Naive thymus-derived CD8-positive, alpha-beta T cell (primary cell): ENCODE measurements at regions not wholly inside any gene's neighbourhood (a gene's known extent, or its start where the extent isn't known, plus 50 kb on each side); places are given as distances from the start of the nearest gene placed in this dataset.
"Not testable (repeated sequence)": the region's sequence is repeated elsewhere in the genome, so short reads cannot be mapped to it uniquely, and the experiment has no call there.

Source experiments
- ATAC-seq, 2 donors: fragments of 150-1000 bp; cut with Tn5 transposase in 1 of 2; sonication (Bioruptor Pico), chemical (Tn5 transposase) in 1 of 2; 1 replicate in 1 of 2; 2 replicates in 1 of 2; pipeline ENCODE4 v1.10.0; 2021; ENCODE audit warnings: mild to moderate bottlenecking in 2 of 2, moderate library complexity in 2 of 2
- POLR2A ChIA-PET: fragments of 350-600 bp; sonication (Branson Sonifier 250); formaldehyde crosslinking; loops from one replicate; lab custom pipeline; 2021; ENCODE audit warnings: antibody characterized with exemption; lab: Charles Lee
- DNase-seq, 10 donors: peaks; one replicate each; pipeline versions ENCODE4 v3.0.0 to v3.0.0-alpha.2; 2020 to 2022
- H3K27ac Mint-ChIP-seq, 10 donors: one replicate each; pipeline ENCODE4 v1.8.0; 2020 to 2022; ENCODE audit warnings: mild to moderate bottlenecking in 10 of 10, mixed read lengths in 10 of 10, moderate library complexity in 4 of 10, inconsistent platforms in 1 of 10
- H3K27me3 Mint-ChIP-seq, 5 donors: one replicate each; pipeline ENCODE4 v1.8.0; 2021 to 2022; ENCODE audit warnings: mixed read lengths in 5 of 5
- H3K36me3 Mint-ChIP-seq, 3 donors: one replicate each; pipeline ENCODE4 v1.8.0; 2020 to 2022; ENCODE audit warnings: mixed read lengths in 3 of 3, mild to moderate bottlenecking in 2 of 3, inconsistent platforms in 1 of 3
- H3K4me1 Mint-ChIP-seq, 4 donors: one replicate each; pipeline ENCODE4 v1.8.0; 2021 to 2022; ENCODE audit warnings: mixed read lengths in 4 of 4
- H3K4me3 Mint-ChIP-seq, 10 donors: one replicate each; pipeline ENCODE4 v1.8.0; 2020 to 2022; ENCODE audit warnings: mild to moderate bottlenecking in 10 of 10, mixed read lengths in 10 of 10, moderate library complexity in 6 of 10, inconsistent platforms in 1 of 10
- H3K9me3 Mint-ChIP-seq, 9 donors: one replicate each; pipeline ENCODE4 v1.8.0; 2020 to 2022; ENCODE audit warnings: mixed read lengths in 9 of 9, mild to moderate bottlenecking in 3 of 9, inconsistent platforms in 1 of 9, moderate library complexity in 1 of 9

- H3K4me3 Mint-ChIP-seq, H3K4me1 Mint-ChIP-seq, POLR2A ChIA-PET, H3K27me3 Mint-ChIP-seq, H3K9me3 Mint-ChIP-seq: not testable (repeated sequence)
- peaks cover 0 to 46% (median 12%) of the 10 kb centered on the region in 3 donors for H3K36me3 Mint-ChIP-seq
- H3K27ac Mint-ChIP-seq = peak overlapping the region in 4 of 10 donors; percentile 26 to 78 (median 51)
- DNase-seq (peak; percentile 49 to 78 (median 66)), ATAC-seq (peak; percentile 86 to 92)
Measured at GRCh38 chr22:25462474-25463346, 101.8 kb upstream of the GRK3 start.

DNA sequence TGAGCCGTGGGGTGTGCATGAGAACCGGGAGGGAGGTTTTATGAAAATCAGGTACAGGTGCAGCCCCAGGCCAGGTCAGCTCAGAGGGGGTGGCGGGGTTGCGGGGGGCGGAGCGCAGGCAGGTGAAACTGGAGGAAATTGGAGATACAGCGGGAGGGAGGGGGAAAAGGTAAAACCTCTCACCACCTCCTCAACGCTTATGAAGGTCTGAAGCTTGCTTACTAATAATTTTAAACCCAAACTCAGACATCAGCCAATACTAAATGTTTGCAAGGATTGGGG is 101.2 kb upstream of the GRK3 start:
- H3K4me3 Mint-ChIP-seq, H3K27me3 Mint-ChIP-seq, POLR2A ChIA-PET, H3K4me1 Mint-ChIP-seq, H3K9me3 Mint-ChIP-seq, ATAC-seq, DNase-seq: not testable (repeated sequence)
- Mint-ChIP-seq H3K36me3 (peaks cover 0 to 45% (median 12%) of the 10 kb centered on the region in 3 donors), H3K27ac (peak overlapping the region in 1 of 10 donors; percentile 78)

DNA sequence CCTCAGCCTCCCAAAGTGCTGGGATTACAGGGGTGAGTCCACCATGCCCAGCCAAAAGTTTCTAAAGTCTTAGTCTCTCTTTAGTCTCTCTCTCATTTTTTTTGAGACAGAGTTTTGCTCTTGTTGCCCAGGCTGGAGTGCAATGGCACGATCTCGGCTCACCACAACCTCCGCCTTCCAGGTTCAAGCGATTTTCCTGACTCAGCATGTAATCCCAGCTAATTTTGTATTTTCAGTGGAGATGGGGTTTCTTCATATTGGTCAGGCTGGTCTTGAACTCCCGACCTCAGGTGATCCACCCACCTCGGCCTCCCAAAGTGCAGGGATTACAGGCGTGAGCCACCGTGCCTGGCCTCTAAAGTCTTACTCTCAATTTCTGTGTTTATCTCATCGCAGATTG is 100.1 kb upstream of the GRK3 start:
- ATAC-seq, H3K27me3 Mint-ChIP-seq, H3K9me3 Mint-ChIP-seq, DNase-seq, POLR2A ChIA-PET, H3K4me3 Mint-ChIP-seq, H3K27ac Mint-ChIP-seq, H3K4me1 Mint-ChIP-seq: not testable (repeated sequence)
- peaks cover 0 to 36% (median 12%) of the 10 kb centered on the region in 3 donors for H3K36me3 Mint-ChIP-seq

- DNase-seq (no peak), ATAC-seq (no peak)
- H3K4me1 Mint-ChIP-seq = peaks cover 0 to 6% (median 2%) of the 10 kb centered on the region in 4 donors
- H3K27ac Mint-ChIP-seq = peak overlapping the region in 2 of 10 donors; percentile 39 to 77
- H3K4me3 Mint-ChIP-seq = no peak overlapping the region
- H3K36me3 Mint-ChIP-seq = peaks cover 0 to 20% (median 6%) of the 10 kb centered on the region in 3 donors
- no peaks in the 10 kb centered on the region for H3K9me3 Mint-ChIP-seq
- no peaks in the 10 kb centered on the region for H3K27me3 Mint-ChIP-seq
- POLR2A ChIA-PET = no interaction called here
Measured at GRCh38 chr22:25465949-25466348, 98.5 kb upstream of the GRK3 start.

DNA sequence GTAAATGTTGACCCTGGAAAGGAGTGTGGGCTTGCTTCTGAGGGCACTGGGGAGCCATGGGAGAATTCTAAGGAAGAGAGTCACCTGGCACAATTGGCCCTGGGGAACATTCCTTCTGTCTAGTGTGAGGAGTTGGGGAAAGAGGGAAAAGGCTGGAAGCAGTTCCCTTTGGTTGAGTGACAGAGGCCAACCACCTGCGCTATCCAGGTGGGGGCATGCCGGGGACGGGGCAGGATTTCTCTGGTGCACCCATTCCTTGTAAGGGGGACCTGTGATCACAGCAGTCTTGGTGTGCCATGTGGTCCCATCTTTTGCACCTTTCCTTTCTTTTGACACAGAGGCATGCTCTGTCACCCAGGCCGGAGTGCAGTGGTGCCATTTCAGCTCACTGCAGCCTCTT is 92.1 kb upstream of the GRK3 start:
- Mint-ChIP-seq H3K27me3 (peaks cover 0 to 8% (median 0%) of the 10 kb centered on the region in 5 donors), H3K36me3 (peaks cover 0 to 8% (median 6%) of the 10 kb centered on the region in 3 donors), H3K4me1 (peaks cover 4 to 8% (median 6%) of the 10 kb centered on the region in 4 donors), H3K4me3 (no peak overlapping the region), H3K9me3 (no peaks in the 10 kb centered on the region), H3K27ac (no peak overlapping the region)
- ATAC-seq = no peak
- POLR2A ChIA-PET = no interaction called here
- DNase-seq = no peak

DNA sequence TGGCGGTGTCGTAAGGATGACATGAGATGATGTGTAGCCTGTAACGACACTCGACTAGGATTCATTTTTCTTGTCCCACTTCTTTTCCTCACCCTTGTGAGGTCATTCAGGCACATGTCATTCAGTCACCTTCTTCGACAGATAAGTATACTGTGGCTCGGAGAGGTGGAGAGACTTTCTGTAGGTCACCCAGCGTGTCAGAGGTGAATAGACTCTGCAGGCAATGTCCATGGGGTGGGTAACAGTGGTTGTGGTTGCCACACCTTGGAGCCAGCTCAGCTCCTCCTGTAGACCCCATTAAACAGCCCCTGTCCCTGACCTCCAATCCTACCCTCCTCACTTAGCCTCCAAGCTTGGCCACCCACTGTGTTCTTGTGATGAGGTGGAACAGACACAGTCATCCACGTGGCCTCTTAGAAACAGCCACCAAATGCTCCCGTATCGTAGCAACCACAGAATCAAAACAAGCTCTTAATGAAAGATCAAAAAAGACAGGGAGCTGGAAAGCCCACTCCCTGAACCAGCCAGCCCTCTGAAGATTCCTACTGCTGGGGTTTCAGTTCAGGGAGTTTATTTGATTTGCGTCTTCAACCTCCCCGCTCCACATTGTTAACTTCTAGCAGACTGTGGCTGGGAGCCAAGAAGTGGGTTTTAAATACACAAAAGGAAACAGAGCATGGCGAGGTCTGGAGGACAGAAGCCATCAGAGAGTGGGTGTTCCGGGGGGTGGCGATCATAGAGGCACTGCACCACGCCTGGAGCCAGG is 89.0 kb upstream of the GRK3 start:
- POLR2A ChIA-PET = no interaction called here

GRCh38 chr22:25477358-25477757 is 87.1 kb upstream of the GRK3 start:
- POLR2A ChIA-PET = no interaction called here
- Mint-ChIP-seq H3K36me3 (peaks cover 5 to 38% (median 23%) of the 10 kb centered on the region in 3 donors), H3K4me1 (peaks cover 4 to 8% (median 6%) of the 10 kb centered on the region in 4 donors)

More for the DNA sequence above, 89.0 kb upstream of the GRK3 start:
- peak overlapping the region in 4 of 10 donors; percentile 4 to 15 (median 8) for H3K27ac Mint-ChIP-seq
- peak in 1 of 2 donors; percentile 32 for ATAC-seq
- H3K27me3 Mint-ChIP-seq = peaks cover 0 to 8% (median 0%) of the 10 kb centered on the region in 5 donors
- no peak for DNase-seq
- peaks cover 4 to 8% (median 6%) of the 10 kb centered on the region in 4 donors for H3K4me1 Mint-ChIP-seq
- H3K36me3 Mint-ChIP-seq = peaks cover 0 to 20% (median 10%) of the 10 kb centered on the region in 3 donors
- peaks cover 0 to 2% (median 0%) of the 10 kb centered on the region in 9 donors for H3K9me3 Mint-ChIP-seq
- no peak overlapping the region for H3K4me3 Mint-ChIP-seq

DNA sequence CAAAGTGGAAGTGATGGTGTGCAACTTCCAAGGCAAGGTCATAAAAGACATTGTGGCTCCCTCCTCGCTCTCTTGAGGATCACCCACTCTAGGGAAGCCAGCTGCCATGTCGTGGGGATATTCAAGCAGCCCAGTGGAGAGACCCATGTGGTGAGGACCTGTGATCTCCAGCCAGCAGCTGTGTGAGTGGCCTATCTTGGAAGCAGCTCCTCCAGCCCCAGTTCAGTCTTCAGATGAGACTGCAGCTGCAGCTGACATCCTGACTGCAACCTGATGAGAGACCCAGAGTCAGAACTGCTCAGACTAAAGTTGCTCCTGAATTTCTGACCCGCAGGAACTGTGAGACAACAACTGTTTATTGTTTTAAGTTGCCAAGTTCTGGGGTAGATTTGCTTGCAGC is 86.4 kb upstream of the GRK3 start:
- H3K9me3 Mint-ChIP-seq = peaks cover 0 to 5% (median 0%) of the 10 kb centered on the region in 9 donors
- H3K4me3 Mint-ChIP-seq = no peak overlapping the region
- DNase-seq (no peak), ATAC-seq (no peak)
- peaks cover 5 to 42% (median 24%) of the 10 kb centered on the region in 3 donors for H3K36me3 Mint-ChIP-seq
- no peak overlapping the region for H3K27ac Mint-ChIP-seq
- peaks cover 4 to 8% (median 6%) of the 10 kb centered on the region in 4 donors for H3K4me1 Mint-ChIP-seq
- H3K27me3 Mint-ChIP-seq = peaks cover 0 to 8% (median 0%) of the 10 kb centered on the region in 5 donors
- POLR2A ChIA-PET = no interaction called here

More at GRCh38 chr22:25477358-25477757, 87.1 kb upstream of the GRK3 start:
- peak overlapping the region in 1 of 10 donors; percentile 30 for H3K27ac Mint-ChIP-seq
- peaks cover 0 to 8% (median 0%) of the 10 kb centered on the region in 5 donors for H3K27me3 Mint-ChIP-seq
- no peak for ATAC-seq
- peaks cover 0 to 5% (median 0%) of the 10 kb centered on the region in 9 donors for H3K9me3 Mint-ChIP-seq
- peak overlapping the region in 1 of 10 donors; percentile 29 for H3K4me3 Mint-ChIP-seq
- no peak for DNase-seq

DNA sequence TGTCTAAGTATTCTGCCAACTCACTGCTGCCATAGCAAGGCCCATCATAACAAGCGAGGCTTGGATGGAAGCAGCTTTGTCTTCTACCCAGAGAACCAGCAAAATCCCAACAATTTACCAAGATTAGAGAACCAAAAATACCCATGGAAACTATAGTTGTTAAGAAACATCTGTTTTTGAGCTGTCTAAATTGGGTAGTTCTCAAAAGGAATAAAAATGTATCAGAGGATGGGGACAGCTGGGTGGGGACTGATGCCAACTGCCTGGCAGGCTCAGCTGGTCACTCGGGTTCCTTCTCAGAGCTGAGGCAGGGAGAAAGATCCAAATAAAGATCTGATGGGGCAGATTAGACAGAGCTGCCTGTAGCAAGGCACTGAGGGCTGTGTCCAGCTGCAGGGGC is 85.9 kb upstream of the GRK3 start:
- no peak for DNase-seq
- no peak for ATAC-seq
- H3K9me3 Mint-ChIP-seq = peaks cover 0 to 5% (median 0%) of the 10 kb centered on the region in 9 donors
- POLR2A ChIA-PET = no interaction called here
- H3K27me3 Mint-ChIP-seq = peaks cover 0 to 8% (median 0%) of the 10 kb centered on the region in 5 donors
- no peak overlapping the region for H3K4me3 Mint-ChIP-seq
- peaks cover 7 to 44% (median 24%) of the 10 kb centered on the region in 3 donors for H3K36me3 Mint-ChIP-seq
- peaks cover 4 to 8% (median 6%) of the 10 kb centered on the region in 4 donors for H3K4me1 Mint-ChIP-seq
- no peak overlapping the region for H3K27ac Mint-ChIP-seq

GRCh38 chr22:25480868-25481267 is 83.6 kb upstream of the GRK3 start:
- POLR2A ChIA-PET, H3K4me1 Mint-ChIP-seq, H3K27ac Mint-ChIP-seq, DNase-seq, H3K27me3 Mint-ChIP-seq, H3K9me3 Mint-ChIP-seq, ATAC-seq, H3K4me3 Mint-ChIP-seq: not testable (repeated sequence)
- peaks cover 21 to 58% (median 21%) of the 10 kb centered on the region in 3 donors for H3K36me3 Mint-ChIP-seq

DNA sequence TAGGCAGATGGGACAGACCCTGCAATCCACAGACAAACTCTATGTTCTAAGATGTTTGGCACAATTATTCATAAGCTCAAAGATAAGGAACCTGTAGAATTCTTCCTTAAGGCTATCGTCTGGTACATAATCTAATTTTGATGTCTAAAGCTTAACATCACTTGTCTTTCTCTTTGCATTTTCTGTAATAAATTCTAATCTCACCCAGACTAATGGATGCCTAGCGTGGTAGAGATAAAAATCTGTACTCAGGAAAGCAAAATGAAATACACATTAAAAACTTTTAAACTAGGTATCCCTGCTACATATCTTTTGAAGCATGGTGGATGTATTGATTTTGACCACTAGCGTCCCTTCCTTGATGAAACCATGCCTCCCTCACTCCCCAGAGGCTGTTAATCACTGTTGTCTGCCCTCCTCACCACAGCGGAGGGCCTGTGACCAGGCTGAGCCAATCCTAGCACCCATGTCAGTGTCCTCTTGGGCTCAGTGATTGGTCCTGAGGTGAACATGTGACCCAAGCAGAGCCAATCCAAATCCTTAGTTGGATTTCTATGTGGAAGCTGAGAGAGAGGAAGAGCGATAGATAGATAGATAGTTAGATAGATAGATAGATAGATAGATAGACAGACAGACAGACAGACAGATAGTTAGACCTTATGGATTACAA is 82.2 kb upstream of the GRK3 start:
- no peak for DNase-seq
- Mint-ChIP-seq H3K4me1 (no peaks in the 10 kb centered on the region), H3K4me3 (no peak overlapping the region), H3K36me3 (peaks cover 19 to 53% (median 21%) of the 10 kb centered on the region in 3 donors), H3K27ac (no peak overlapping the region), H3K27me3 (no peaks in the 10 kb centered on the region), H3K9me3 (peaks cover 0 to 5% (median 0%) of the 10 kb centered on the region in 9 donors)
- POLR2A ChIA-PET = no interaction called here
- ATAC-seq = no peak

- no peak overlapping the region for H3K4me3 Mint-ChIP-seq
- H3K9me3 Mint-ChIP-seq = peaks cover 0 to 5% (median 0%) of the 10 kb centered on the region in 9 donors
- H3K4me1 Mint-ChIP-seq = no peaks in the 10 kb centered on the region
- no peak for ATAC-seq
- POLR2A ChIA-PET = no interaction called here
- peaks cover 19 to 46% (median 21%) of the 10 kb centered on the region in 3 donors for H3K36me3 Mint-ChIP-seq
- no peak for DNase-seq
- no peaks in the 10 kb centered on the region for H3K27me3 Mint-ChIP-seq
- H3K27ac Mint-ChIP-seq = peak overlapping the region in 1 of 10 donors; percentile 73
Measured at GRCh38 chr22:25482868-25483639, 81.4 kb upstream of the GRK3 start.
